SK-N-SH (cell line): ENCODE measurements at regions not wholly inside any gene's neighbourhood (a gene's known extent, or its start where the extent isn't known, plus 50 kb on each side); places are given as distances from the start of the nearest gene placed in this dataset.

ENCODE experiments used
- REST ChIP-seq: IDR thresholded peaks from 2 replicates; pipeline ENCODE4 v1.6.1; 2012; ENCODE audit warnings: mild to moderate bottlenecking, low read depth, low read length, moderate library complexity
- TAF1 ChIP-seq: IDR thresholded peaks from 2 replicates; pipeline ENCODE4 v1.6.1; 2012; ENCODE audit warnings: low read depth, mild to moderate bottlenecking, low read length, moderate library complexity, borderline replicate concordance
- TF ChIP-seq, protein P1 (sequence below): fragments of 200-600 bp; sonication (generic); IDR thresholded peaks from 2 replicates; pipeline ENCODE4 v1.6.1; 2017; ENCODE audit warnings: antibody characterized with exemption, mild to moderate bottlenecking, moderate library complexity

- TF ChIP-seq REST (no peak), TAF1 (no peak)
- TF ChIP-seq, protein P1, sequence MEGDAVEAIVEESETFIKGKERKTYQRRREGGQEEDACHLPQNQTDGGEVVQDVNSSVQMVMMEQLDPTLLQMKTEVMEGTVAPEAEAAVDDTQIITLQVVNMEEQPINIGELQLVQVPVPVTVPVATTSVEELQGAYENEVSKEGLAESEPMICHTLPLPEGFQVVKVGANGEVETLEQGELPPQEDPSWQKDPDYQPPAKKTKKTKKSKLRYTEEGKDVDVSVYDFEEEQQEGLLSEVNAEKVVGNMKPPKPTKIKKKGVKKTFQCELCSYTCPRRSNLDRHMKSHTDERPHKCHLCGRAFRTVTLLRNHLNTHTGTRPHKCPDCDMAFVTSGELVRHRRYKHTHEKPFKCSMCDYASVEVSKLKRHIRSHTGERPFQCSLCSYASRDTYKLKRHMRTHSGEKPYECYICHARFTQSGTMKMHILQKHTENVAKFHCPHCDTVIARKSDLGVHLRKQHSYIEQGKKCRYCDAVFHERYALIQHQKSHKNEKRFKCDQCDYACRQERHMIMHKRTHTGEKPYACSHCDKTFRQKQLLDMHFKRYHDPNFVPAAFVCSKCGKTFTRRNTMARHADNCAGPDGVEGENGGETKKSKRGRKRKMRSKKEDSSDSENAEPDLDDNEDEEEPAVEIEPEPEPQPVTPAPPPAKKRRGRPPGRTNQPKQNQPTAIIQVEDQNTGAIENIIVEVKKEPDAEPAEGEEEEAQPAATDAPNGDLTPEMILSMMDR = no peak
Observed at GRCh38 chr5:157972579-157972978, 113.6 kb upstream of the CLINT1 start.
